GM23338 (cell line): ENCODE measurements at regions not wholly inside any gene's neighbourhood (a gene's known extent, or its start where the extent isn't known, plus 50 kb on each side); places are given as distances from the start of the nearest gene placed in this dataset.

Experiments used
- ATAC-seq: fragments of 200-7000 bp; cut with Tn5 transposase; 3 replicates; pipeline ENCODE4 v1.9.1; 2020
- DNase-seq: peaks from one replicate; pipeline ENCODE4 v3.0.0-alpha.2; 2015; ENCODE audit warnings: low spot score
- H2AFZ ChIP-seq: fragments of 200-600 bp; sonication (generic); 2 replicates; pipeline ENCODE4 v1.8.0; 2016; ENCODE audit warnings: antibody characterized with exemption, mild to moderate bottlenecking, moderate library complexity
- H3F3A ChIP-seq: fragments of 200-600 bp; sonication (generic); replicated peaks from 2 replicates; pipeline ENCODE4 v1.8.0; 2017; ENCODE audit warnings: antibody characterized with exemption, mixed run types, low read depth
- H3K27ac ChIP-seq: fragments of 200-600 bp; sonication (generic); 2 replicates; pipeline ENCODE4 v1.6.1; 2016; ENCODE audit warnings: low read depth
- H3K27me3 ChIP-seq: fragments of 200-600 bp; sonication (generic); 2 replicates; pipeline ENCODE4 v1.8.0; 2016; ENCODE audit warnings: mild to moderate bottlenecking, mixed run types, moderate library complexity; ENCODE audit not compliant: insufficient read depth
- H3K36me3 ChIP-seq: fragments of 200-600 bp; sonication (generic); 2 replicates; pipeline ENCODE4 v1.8.0; 2016; ENCODE audit warnings: mild to moderate bottlenecking; ENCODE audit not compliant: insufficient read depth
- H3K4me1 ChIP-seq: fragments of 200-600 bp; sonication (generic); 2 replicates; pipeline ENCODE4 v1.8.0; 2016; ENCODE audit warnings: mild to moderate bottlenecking, moderate library complexity; ENCODE audit not compliant: insufficient read depth
- H3K4me2 ChIP-seq: fragments of 200-600 bp; sonication (generic); 2 replicates; pipeline ENCODE4 v1.7.1; 2017; ENCODE audit warnings: mixed run types
- H3K4me3 ChIP-seq: fragments of 200-600 bp; sonication (generic); 2 replicates; pipeline ENCODE4 v1.6.1; 2016; ENCODE audit warnings: mixed run types
- H3K79me2 ChIP-seq: fragments of 200-600 bp; sonication (generic); replicated peaks from 2 replicates; pipeline ENCODE4 v1.8.0; 2017; ENCODE audit warnings: mild to moderate bottlenecking; ENCODE audit not compliant: insufficient read depth
- H3K9me2 ChIP-seq: fragments of 200-600 bp; sonication (generic); 2 replicates; pipeline ENCODE4 v1.8.0; 2017; ENCODE audit not compliant: insufficient read depth
- H4K20me1 ChIP-seq: fragments of 200-600 bp; sonication (generic); replicated peaks from 2 replicates; pipeline ENCODE4 v1.8.0; 2017; ENCODE audit warnings: mild to moderate bottlenecking; ENCODE audit not compliant: insufficient read depth
- H3K27ac Mint-ChIP-seq: 2 replicates; pipeline ENCODE4 v1.8.0; 2020; ENCODE audit warnings: inconsistent platforms, mild to moderate bottlenecking, moderate library complexity, mixed read lengths
- H3K27me3 Mint-ChIP-seq: 3 replicates; pipeline ENCODE4 v1.8.0; 2022; ENCODE audit warnings: low read depth, mild to moderate bottlenecking, moderate library complexity, mixed read lengths, inconsistent platforms; ENCODE audit not compliant: insufficient read depth, poor library complexity
- H3K36me3 Mint-ChIP-seq: 3 replicates; pipeline ENCODE4 v1.8.0; 2021; ENCODE audit warnings: low read depth, mild to moderate bottlenecking, inconsistent platforms, moderate library complexity, mixed read lengths
- H3K4me1 Mint-ChIP-seq: 3 replicates; pipeline ENCODE4 v1.8.0; 2020; ENCODE audit warnings: mild to moderate bottlenecking, inconsistent platforms, mixed read lengths
- H3K4me3 Mint-ChIP-seq: 3 replicates; pipeline ENCODE4 v1.8.0; 2021; ENCODE audit warnings: moderate library complexity, mild to moderate bottlenecking, inconsistent platforms, mixed read lengths
- H3K9me3 Mint-ChIP-seq: 3 replicates; pipeline ENCODE4 v1.8.0; 2020; ENCODE audit warnings: moderate library complexity, mild to moderate bottlenecking, inconsistent platforms, mixed read lengths
- EZH2 ChIP-seq: fragments of 200-600 bp; sonication (generic); IDR thresholded peaks from one replicate; pipeline ENCODE4 v1.8.0; 2017; ENCODE audit warnings: antibody characterized with exemption, mild to moderate bottlenecking, low read depth; ENCODE audit not compliant: unreplicated experiment
- EZH2phosphoT487 ChIP-seq: fragments of 200-600 bp; sonication (generic); IDR thresholded peaks from one replicate; pipeline ENCODE4 v1.8.1; 2018; ENCODE audit warnings: antibody characterized with exemption; ENCODE audit not compliant: unreplicated experiment
- NANOG ChIP-seq: IDR thresholded peaks from 2 replicates; pipeline ENCODE4 v1.6.1; 2016; ENCODE audit warnings: antibody characterized with exemption, borderline replicate concordance
- POLR2AphosphoS5 ChIP-seq: IDR thresholded peaks from 2 replicates; pipeline ENCODE4 v1.6.1; 2016; ENCODE audit warnings: antibody characterized with exemption, low read depth
- STAT1 ChIP-seq: IDR thresholded peaks from one replicate; pipeline ENCODE4 v1.6.1; 2016; ENCODE audit warnings: antibody characterized with exemption; ENCODE audit not compliant: unreplicated experiment
- ZNF114 ChIP-seq: fragments of 250-450 bp; sonication (Bioruptor Pico); IDR thresholded peaks from 2 replicates; pipeline ENCODE4 v1.5.0; 2020; ENCODE audit warnings: mild to moderate bottlenecking, moderate library complexity
- ZNF331 ChIP-seq: fragments of 250-450 bp; sonication (Bioruptor Pico); IDR thresholded peaks from 2 replicates; pipeline ENCODE4 v1.5.0; 2020; ENCODE audit warnings: low read depth, mild to moderate bottlenecking, moderate library complexity
- TF ChIP-seq, protein P1 (sequence below), 2 experiments: fragments of 200-600 bp in 1 of 2; sonication (generic) in 1 of 2; conservative IDR thresholded peaks; 2 replicates each; pipeline versions ENCODE4 v1.5.1 to v1.6.1; 2016 to 2017; ENCODE audit warnings: antibody characterized with exemption in 2 of 2, low read depth in 2 of 2, mild to moderate bottlenecking in 2 of 2, moderate library complexity in 1 of 2
- TF ChIP-seq, protein P2 (sequence below): IDR thresholded peaks from one replicate; pipeline ENCODE4 v1.6.1; 2018; ENCODE audit warnings: antibody characterized with exemption; ENCODE audit not compliant: unreplicated experiment

DNA sequence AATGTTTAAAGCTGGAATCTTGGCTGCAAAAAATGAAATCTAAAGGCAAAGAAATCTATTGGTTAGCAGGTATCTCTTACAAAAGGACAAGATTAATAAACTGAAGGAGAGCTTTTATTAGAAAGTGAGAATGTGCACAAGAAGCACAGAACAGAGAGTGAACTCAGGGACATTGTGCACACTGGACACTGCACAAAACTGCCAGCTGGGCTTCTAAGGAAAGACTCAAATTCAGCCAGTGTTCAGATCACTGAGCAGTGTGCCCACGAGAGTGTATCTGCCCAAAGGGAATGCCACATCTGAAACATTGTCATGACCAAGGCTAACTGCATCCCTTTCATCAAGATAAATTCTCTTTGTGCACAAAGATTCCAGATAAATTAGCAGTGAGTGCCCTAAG lies 129.7 kb upstream of the KCNH7 start (continued):
- TF ChIP-seq, protein P1, sequence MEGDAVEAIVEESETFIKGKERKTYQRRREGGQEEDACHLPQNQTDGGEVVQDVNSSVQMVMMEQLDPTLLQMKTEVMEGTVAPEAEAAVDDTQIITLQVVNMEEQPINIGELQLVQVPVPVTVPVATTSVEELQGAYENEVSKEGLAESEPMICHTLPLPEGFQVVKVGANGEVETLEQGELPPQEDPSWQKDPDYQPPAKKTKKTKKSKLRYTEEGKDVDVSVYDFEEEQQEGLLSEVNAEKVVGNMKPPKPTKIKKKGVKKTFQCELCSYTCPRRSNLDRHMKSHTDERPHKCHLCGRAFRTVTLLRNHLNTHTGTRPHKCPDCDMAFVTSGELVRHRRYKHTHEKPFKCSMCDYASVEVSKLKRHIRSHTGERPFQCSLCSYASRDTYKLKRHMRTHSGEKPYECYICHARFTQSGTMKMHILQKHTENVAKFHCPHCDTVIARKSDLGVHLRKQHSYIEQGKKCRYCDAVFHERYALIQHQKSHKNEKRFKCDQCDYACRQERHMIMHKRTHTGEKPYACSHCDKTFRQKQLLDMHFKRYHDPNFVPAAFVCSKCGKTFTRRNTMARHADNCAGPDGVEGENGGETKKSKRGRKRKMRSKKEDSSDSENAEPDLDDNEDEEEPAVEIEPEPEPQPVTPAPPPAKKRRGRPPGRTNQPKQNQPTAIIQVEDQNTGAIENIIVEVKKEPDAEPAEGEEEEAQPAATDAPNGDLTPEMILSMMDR (conservative IDR thresholded peaks at IDR 0.05; ENCODE audit: low read depth in 2 of 2), result no peak
- TF ChIP-seq ZNF331 (CRISPR knock-in tag), result no peak
- TF ChIP-seq EZH2, result no peak
- TF ChIP-seq STAT1, result no peak

DNA sequence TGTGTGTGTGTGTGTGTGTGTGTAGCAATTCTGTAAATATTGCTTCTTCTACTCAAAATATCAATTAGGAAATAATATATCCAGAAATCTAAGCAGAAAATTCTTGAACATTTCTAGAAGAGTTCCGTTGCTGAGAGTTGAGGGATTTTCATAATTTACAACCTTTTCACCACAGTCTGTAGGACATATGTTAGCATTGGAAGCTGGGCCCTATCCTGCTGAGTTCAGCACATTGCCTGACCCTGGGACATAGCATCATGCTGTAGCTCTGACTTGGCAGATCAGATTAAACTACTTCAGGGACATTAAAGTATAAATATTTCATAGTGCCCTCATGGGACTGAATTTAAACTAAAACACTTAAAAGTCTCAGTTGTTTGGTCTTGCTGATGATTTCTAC lies 129.2 kb upstream of the KCNH7 start:
- no peak overlapping the region for H3K4me2 ChIP-seq
- no peaks in the 10 kb centered on the region for H3K36me3 ChIP-seq
- no peaks in the 10 kb centered on the region for H3F3A ChIP-seq
- H3K27ac Mint-ChIP-seq, result no peak overlapping the region
- H3K27me3 Mint-ChIP-seq, result peaks cover 1% of the 10 kb centered on the region
- no peak overlapping the region for H3K4me3 Mint-ChIP-seq
- no peaks in the 10 kb centered on the region for H3K27me3 ChIP-seq
- no peaks in the 10 kb centered on the region for H3K4me1 ChIP-seq
- ATAC-seq, result no peak
- H3K9me3 Mint-ChIP-seq, result no peaks in the 10 kb centered on the region
- no peaks in the 10 kb centered on the region for H4K20me1 ChIP-seq
- no peak for DNase-seq
- TF ChIP-seq ZNF114, result no peak
- no peak for TF ChIP-seq POLR2AphosphoS5
- no peak overlapping the region for H2AFZ ChIP-seq
- no peaks in the 10 kb centered on the region for H3K36me3 Mint-ChIP-seq
- H3K9me2 ChIP-seq, result no peaks in the 10 kb centered on the region
- H3K4me1 Mint-ChIP-seq, result no peaks in the 10 kb centered on the region
- H3K79me2 ChIP-seq, result no peaks in the 10 kb centered on the region
- no peak overlapping the region for H3K27ac ChIP-seq
- H3K4me3 ChIP-seq, result no peak overlapping the region

DNA sequence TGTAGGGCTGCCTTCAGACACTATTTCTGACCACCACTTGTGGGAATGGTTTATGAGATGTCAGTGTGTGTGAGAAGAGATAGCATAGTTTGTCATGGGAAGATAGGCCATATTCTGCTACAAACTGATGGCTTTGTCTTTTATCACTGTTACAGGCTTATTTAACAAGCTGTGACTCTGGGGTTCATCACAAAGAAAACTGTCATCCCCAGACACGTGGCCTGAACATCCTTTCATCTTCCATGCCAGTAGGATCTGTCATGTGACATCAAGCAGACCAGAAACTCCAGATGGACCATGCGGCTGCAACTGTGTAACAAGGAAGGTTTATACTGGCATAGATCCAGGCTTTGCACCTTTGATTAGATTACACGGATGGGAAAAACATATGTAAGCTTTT lies 128.6 kb upstream of the KCNH7 start:
- no peaks in the 10 kb centered on the region for H3K36me3 Mint-ChIP-seq
- no peak overlapping the region for H3K4me2 ChIP-seq
- no peak overlapping the region for H3K27ac ChIP-seq
- no peak overlapping the region for H3K27ac Mint-ChIP-seq
- no peak for DNase-seq
- H3K4me3 ChIP-seq, result no peak overlapping the region
- H3K9me2 ChIP-seq, result no peaks in the 10 kb centered on the region
- H3K36me3 ChIP-seq, result no peaks in the 10 kb centered on the region
- no peaks in the 10 kb centered on the region for H3K4me1 ChIP-seq
- no peaks in the 10 kb centered on the region for H3K9me3 Mint-ChIP-seq
- H3K4me1 Mint-ChIP-seq, result no peaks in the 10 kb centered on the region
- no peaks in the 10 kb centered on the region for H4K20me1 ChIP-seq
- H3K4me3 Mint-ChIP-seq, result no peak overlapping the region
- peaks cover 1% of the 10 kb centered on the region for H3K27me3 Mint-ChIP-seq
- ATAC-seq, result no peak
- H3K27me3 ChIP-seq, result no peaks in the 10 kb centered on the region
- no peak overlapping the region for H2AFZ ChIP-seq
- no peaks in the 10 kb centered on the region for H3K79me2 ChIP-seq
- no peaks in the 10 kb centered on the region for H3F3A ChIP-seq
- TF ChIP-seq, protein P2, sequence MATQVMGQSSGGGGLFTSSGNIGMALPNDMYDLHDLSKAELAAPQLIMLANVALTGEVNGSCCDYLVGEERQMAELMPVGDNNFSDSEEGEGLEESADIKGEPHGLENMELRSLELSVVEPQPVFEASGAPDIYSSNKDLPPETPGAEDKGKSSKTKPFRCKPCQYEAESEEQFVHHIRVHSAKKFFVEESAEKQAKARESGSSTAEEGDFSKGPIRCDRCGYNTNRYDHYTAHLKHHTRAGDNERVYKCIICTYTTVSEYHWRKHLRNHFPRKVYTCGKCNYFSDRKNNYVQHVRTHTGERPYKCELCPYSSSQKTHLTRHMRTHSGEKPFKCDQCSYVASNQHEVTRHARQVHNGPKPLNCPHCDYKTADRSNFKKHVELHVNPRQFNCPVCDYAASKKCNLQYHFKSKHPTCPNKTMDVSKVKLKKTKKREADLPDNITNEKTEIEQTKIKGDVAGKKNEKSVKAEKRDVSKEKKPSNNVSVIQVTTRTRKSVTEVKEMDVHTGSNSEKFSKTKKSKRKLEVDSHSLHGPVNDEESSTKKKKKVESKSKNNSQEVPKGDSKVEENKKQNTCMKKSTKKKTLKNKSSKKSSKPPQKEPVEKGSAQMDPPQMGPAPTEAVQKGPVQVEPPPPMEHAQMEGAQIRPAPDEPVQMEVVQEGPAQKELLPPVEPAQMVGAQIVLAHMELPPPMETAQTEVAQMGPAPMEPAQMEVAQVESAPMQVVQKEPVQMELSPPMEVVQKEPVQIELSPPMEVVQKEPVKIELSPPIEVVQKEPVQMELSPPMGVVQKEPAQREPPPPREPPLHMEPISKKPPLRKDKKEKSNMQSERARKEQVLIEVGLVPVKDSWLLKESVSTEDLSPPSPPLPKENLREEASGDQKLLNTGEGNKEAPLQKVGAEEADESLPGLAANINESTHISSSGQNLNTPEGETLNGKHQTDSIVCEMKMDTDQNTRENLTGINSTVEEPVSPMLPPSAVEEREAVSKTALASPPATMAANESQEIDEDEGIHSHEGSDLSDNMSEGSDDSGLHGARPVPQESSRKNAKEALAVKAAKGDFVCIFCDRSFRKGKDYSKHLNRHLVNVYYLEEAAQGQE, result no peak
- TF ChIP-seq, protein P1 (conservative IDR thresholded peaks at IDR 0.05; ENCODE audit: low read depth in 2 of 2), result no peak
- TF ChIP-seq STAT1 (no peak), ZNF114 (no peak), EZH2phosphoT487 (no peak), EZH2 (no peak), NANOG (no peak)
